Activated effector memory CD4-positive, alpha-beta T cell treated with anti-CD3 and anti-CD28 coated beads, Interleukin-2, amount 50 U/mL, for 16 hours (primary cell): ENCODE measurements at regions not wholly inside any gene's neighbourhood (a gene's known extent, or its start where the extent isn't known, plus 50 kb on each side); places are given as distances from the start of the nearest gene placed in this dataset.

ENCODE experiments used
- DNase-seq: peaks from one replicate; pipeline ENCODE4 v3.0.0-alpha.2; 2020

GRCh38 chr1:65486613-65487012 lies 66.1 kb downstream of the LEPR start:
- DNase-seq = no peak

- DNase-seq = no peak
Observed at GRCh38 chr1:65489481-65489880, 69.0 kb downstream of the LEPR start.

- no peak for DNase-seq
Observed at GRCh38 chr1:65490231-65491009, 70.0 kb downstream of the LEPR start.

- DNase-seq = no peak
Observed at GRCh38 chr1:65491472-65491871, 71.0 kb downstream of the LEPR start.

- DNase-seq = no peak
Observed at GRCh38 chr1:65493802-65494201, 73.3 kb downstream of the LEPR start.

- no peak for DNase-seq
Observed at GRCh38 chr1:65494671-65495070, 74.2 kb downstream of the LEPR start.

- no peak for DNase-seq
Observed at GRCh38 chr1:65495137-65495536, 74.7 kb downstream of the LEPR start.

GRCh38 chr1:65497256-65497830 lies 76.9 kb downstream of the LEPR start:
- no peak for DNase-seq

- DNase-seq = no peak
Observed at GRCh38 chr1:65503427-65503826, 83.0 kb downstream of the LEPR start.

- DNase-seq = no peak
Observed at GRCh38 chr1:65504263-65504662, 83.8 kb downstream of the LEPR start.

GRCh38 chr1:65505547-65506300 lies 85.3 kb downstream of the LEPR start:
- no peak for DNase-seq

- DNase-seq = no peak
Observed at GRCh38 chr1:65508051-65508450, 87.6 kb downstream of the LEPR start.

GRCh38 chr1:65509912-65510680 lies 89.6 kb downstream of the LEPR start:
- DNase-seq = no peak

GRCh38 chr1:65510961-65511360 lies 90.5 kb downstream of the LEPR start:
- DNase-seq = no peak

GRCh38 chr1:65512383-65512782 lies 91.9 kb downstream of the LEPR start:
- no peak for DNase-seq

- no peak for DNase-seq
Observed at GRCh38 chr1:65512967-65513780, 92.7 kb downstream of the LEPR start.

GRCh38 chr1:65514041-65514440 lies 93.6 kb downstream of the LEPR start:
- DNase-seq = no peak

- DNase-seq = no peak
Observed at GRCh38 chr1:65524931-65525265, 104.4 kb downstream of the LEPR start.

GRCh38 chr1:65525266-65526048 lies 105.0 kb downstream of the LEPR start:
- no peak for DNase-seq

GRCh38 chr1:65526049-65526556 lies 105.6 kb downstream of the LEPR start:
- DNase-seq = no peak

GRCh38 chr1:65527190-65527589 lies 106.7 kb downstream of the LEPR start:
- DNase-seq = no peak
